PC-3 (cell line): ENCODE measurements at regions not wholly inside any gene's neighbourhood (a gene's known extent, or its start where the extent isn't known, plus 50 kb on each side); places are given as distances from the start of the nearest gene placed in this dataset.

Experiments
- CTCF ChIP-seq: fragments of 300-600 bp; sonication (generic); conservative IDR thresholded peaks from 2 replicates; pipeline ENCODE4 v1.5.1; 2017; ENCODE audit warnings: antibody characterized with exemption, low read depth, mild to moderate bottlenecking, low read length
- EZH2 ChIP-seq: fragments of 300-600 bp; sonication (generic); IDR thresholded peaks from one replicate; pipeline ENCODE4 v1.6.1; 2017; ENCODE audit warnings: antibody characterized with exemption, mild to moderate bottlenecking, low read length; ENCODE audit not compliant: unreplicated experiment
- EZH2phosphoT487 ChIP-seq: fragments of 300-600 bp; sonication (generic); IDR thresholded peaks from 2 replicates; pipeline ENCODE4 v1.6.1; 2018; ENCODE audit warnings: mild to moderate bottlenecking, antibody characterized with exemption, low read length, borderline replicate concordance

- TF ChIP-seq CTCF = no peak
- no peak for TF ChIP-seq EZH2
- TF ChIP-seq EZH2phosphoT487 = no peak
Observed at GRCh38 chr4:110424144-110424543, 51.8 kb upstream of the ENPEP start.
